SK-N-DZ (cell line): ENCODE measurements at regions not wholly inside any gene's neighbourhood (a gene's known extent, or its start where the extent isn't known, plus 50 kb on each side); places are given as distances from the start of the nearest gene placed in this dataset.

Experiments used
- DNase-seq: peaks from one replicate; pipeline ENCODE4 v3.0.0-alpha.2; 2015; ENCODE audit warnings: low spot score

GRCh38 chr12:34343345-34343744 lies 321.0 kb downstream of the ALG10 start:
- DNase-seq, result no peak

GRCh38 chr12:34343766-34344165 lies 321.5 kb downstream of the ALG10 start:
- DNase-seq, result no peak

DNA sequence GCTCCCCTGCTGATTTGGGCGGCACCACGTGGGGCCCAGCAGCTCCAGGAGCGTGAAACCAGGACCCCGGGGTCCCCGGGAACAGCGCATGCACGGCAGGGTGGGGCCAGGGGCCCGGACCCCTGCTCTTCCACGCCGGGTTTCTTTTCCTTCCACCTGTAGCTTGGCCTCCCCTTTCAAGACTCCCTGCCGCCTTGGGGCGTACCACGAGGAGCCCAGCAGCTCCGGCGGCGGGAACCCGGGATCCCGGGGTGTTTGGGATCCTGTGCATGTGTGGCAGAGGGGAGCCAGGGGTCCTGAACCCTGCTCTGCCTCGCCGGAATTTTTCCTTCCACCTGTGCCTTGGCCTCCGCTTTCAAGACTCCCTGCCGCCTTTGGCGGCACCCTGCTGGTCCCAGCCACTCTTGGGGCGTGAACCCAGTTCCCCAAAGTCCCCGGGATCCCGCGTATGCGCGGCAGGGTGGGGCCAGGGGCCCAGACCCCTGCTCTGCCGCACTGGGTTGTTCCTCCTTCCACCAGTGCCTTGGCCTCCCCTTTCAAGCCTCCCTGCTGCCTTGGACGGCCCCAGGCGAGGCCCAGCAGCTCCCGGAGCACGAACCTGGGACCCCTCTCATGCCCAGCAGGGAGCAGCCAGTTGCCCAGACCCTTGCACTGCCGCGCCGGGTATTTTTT lies 322.7 kb downstream of the ALG10 start:
- no peak for DNase-seq

- DNase-seq, result no peak
Measured at GRCh38 chr12:34345801-34346200, 323.5 kb downstream of the ALG10 start.

DNA sequence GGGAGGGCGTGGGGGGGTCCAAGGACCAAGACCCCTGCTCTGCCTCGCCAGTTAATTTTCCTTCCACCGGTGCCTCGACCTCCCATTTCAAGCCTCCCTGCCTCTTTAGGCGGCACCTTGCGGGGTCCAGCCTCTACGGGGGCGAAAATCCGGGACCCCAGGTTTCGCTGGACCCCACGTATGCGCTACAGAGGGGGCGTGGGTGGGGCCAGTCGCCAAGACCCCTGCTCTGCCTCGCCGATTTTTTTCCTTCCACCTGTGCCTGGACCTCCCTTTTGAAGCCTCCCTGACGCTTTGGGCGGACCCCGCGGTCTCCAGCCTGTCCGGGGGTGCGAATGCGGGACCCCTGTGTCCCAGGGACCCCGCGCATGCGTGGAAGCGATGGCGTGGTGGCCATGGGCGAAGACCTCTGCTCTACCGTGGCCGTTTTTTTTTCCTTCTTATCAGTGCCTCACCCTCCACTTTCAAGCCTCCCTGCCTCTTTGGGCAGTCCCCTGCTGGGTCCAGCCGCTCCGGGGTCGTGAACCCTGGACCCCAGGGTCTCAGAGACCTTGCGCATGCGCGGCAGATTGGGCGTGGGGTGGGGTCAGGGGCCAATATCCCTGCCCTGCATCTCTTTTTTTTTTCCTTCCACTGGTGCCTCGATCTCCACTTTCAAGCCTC lies 324.2 kb downstream of the ALG10 start:
- no peak for DNase-seq

GRCh38 chr12:34347367-34347766 lies 325.1 kb downstream of the ALG10 start:
- DNase-seq, result peak; percentile 17

- DNase-seq, result no peak
Measured at GRCh38 chr12:34348064-34348463, 325.8 kb downstream of the ALG10 start.

- no peak for DNase-seq
Measured at GRCh38 chr12:34348836-34349672, 326.8 kb downstream of the ALG10 start.

- no peak for DNase-seq
Measured at GRCh38 chr12:34349673-34349961, 327.3 kb downstream of the ALG10 start.

- no peak for DNase-seq
Measured at GRCh38 chr12:34350092-34351041, 328.1 kb downstream of the ALG10 start.

DNA sequence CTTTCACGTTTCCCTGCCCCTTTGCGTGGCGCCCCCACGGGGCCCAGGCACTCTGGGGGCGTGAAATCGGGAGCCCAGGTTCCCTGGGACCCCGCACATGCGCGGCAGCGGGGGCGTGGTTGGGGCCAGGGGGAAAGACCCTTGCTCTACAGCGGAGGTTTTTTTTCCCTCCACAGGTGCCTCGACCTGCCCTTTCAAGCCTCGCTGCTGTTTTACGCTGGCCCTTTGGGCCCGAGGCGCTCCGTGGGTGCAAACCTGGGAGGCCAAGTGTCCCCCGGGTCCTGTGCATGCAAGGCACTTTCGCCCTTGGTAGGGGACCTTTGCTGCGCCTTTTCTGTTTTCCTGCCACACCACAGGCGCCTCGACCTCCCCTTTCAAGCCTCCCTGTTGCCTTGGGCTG lies 329.8 kb downstream of the ALG10 start:
- DNase-seq, result no peak

DNA sequence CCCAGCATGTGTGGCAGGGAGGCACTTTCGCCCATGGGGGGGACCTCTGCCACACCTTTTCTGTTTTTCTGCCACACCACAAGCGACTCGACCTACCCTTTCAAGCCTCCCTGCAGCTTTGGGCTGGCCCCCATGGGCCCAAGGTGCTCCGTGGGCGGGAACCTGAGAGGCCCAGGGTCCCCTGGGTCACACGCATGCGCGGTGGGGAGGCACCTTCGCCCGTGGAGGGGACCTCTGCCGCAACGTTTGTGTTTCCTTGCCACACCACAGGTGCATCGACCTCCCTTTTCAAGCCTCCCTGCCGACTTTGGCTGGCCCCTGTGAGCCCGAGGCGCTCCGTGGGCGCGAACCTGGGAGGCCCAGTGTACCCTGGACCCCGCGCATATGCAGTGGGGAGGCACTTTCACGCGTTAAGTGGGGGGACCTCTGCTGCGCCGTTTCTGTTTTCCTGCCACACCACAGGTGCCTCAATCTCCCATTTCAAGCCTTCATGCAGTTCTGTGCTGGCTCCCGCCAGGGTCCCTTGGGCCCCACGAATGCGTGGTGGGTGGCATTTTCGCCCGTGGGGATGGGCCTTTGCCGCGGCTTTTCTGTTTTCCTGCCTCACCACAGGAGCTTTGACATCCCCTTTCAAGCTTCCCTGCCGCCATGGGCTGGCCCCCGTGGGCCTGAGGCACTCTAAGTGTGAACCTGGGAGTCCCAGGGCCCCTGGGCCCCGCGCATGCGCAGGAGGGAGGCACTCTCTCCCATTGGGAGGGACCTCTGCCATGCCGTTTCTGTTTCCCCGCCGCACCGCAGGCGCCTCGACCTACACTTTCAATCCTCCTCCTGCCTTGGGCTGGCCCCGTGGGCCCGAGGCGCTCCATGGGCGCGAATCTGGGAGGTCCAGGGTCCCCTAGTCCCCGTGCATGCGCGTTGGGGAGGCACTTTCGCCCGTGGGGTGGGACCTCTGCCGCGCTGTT lies 332.2 kb downstream of the ALG10 start:
- DNase-seq, result peak; percentile 24

DNA sequence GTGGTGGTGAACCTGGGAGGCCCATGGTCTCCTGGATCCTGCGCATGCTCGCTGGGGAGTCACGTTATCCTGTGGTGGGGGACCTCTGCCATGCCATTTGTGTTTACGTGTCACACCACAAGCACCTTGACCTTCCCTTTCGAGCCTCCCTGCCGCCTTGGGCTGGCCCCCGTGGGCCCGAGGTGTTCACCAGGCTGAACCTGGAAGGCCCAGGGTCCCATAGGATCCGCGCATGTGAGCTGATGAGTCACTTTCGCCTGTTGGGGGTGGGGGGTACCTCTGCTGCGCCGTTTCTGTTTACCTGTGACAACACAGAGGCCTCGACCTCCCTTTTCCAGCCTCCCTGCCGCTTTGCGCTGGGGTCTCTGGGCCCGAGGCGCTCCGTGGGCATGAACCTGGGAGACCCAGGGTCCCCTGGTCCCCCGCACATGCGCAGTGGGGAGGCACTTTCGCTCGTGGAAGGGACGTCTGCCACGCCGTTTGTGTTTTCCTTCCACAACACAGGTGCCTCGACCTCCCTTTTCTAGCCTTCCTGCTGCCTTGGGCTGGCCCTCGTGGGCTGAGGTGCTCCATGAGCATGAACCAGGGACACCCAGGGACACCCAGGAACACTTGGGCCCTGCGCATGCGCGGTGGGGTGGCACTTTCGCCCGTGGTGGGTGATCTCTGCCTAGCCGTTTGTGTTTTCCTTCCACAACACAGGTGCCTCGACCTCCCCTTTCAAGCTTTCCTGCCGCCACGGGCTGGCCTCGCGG lies 334.1 kb downstream of the ALG10 start:
- DNase-seq, result peak; percentile 10

DNA sequence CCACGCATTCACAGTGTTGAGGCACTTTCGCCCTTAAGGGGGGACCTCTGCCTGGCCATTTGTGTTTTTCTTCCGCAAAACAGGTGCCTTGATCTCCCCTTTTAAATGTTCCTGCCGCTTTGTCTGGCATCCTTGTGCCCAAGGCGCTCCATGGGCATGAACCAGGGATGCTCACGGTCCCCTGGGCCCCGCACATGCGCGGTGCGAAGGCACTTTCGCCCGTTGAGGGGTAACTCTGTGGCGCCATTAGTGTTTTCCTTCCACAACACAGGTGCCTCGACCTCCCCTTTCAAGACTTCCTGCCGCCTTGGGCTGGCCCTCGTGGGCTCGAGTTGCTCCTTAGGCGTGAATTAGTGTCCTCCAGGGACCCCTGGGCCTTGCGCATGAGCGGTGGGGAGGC lies 335.5 kb downstream of the ALG10 start:
- DNase-seq, result no peak

DNA sequence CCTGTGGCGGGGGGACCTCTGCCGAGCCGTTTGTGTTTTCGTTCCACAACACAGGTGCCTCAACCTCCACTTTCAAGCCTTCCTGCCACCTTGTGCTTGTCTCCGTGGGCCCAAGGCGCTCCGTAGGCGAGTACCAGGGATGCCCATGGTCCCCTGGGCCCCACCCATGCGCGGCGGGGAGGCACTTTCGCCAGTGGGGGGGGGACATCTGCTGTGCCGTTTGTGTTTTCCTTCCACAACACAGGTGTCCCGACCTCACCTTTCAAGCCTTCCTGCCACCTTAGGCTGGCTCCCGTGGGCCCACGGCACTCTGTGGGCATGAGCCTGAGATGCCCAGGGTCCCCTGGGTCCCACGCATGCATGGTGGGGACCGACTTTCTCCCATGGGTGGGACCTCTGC lies 335.9 kb downstream of the ALG10 start:
- no peak for DNase-seq

- DNase-seq, result no peak
Measured at GRCh38 chr12:34361721-34362316, 339.5 kb downstream of the ALG10 start.

GRCh38 chr12:34363050-34363673 lies 340.9 kb downstream of the ALG10 start:
- DNase-seq, result peak; percentile 21

- DNase-seq, result no peak
Measured at GRCh38 chr12:34368079-34368478, 345.8 kb downstream of the ALG10 start.

GRCh38 chr12:34371050-34371449 lies 348.8 kb downstream of the ALG10 start:
- no peak for DNase-seq
